GM21825 (cell line): ENCODE measurements at regions not wholly inside any gene's neighbourhood (a gene's known extent, or its start where the extent isn't known, plus 50 kb on each side); places are given as distances from the start of the nearest gene placed in this dataset.
"Not testable (repeated sequence)": the region's sequence is repeated elsewhere in the genome, so short reads cannot be mapped to it uniquely, and the experiment has no call there.

Experiments used
- ATAC-seq: cut with Tn5 transposase; IDR thresholded peaks from one replicate; pipeline ENCODE4 v1.9.1; 2021; ENCODE audit warnings: mild to moderate bottlenecking, moderate library complexity; ENCODE audit not compliant: unreplicated experiment

GRCh38 chr10:31179091-31179680 lies 139.8 kb upstream of the ZEB1 start:
- ATAC-seq = no peak

DNA sequence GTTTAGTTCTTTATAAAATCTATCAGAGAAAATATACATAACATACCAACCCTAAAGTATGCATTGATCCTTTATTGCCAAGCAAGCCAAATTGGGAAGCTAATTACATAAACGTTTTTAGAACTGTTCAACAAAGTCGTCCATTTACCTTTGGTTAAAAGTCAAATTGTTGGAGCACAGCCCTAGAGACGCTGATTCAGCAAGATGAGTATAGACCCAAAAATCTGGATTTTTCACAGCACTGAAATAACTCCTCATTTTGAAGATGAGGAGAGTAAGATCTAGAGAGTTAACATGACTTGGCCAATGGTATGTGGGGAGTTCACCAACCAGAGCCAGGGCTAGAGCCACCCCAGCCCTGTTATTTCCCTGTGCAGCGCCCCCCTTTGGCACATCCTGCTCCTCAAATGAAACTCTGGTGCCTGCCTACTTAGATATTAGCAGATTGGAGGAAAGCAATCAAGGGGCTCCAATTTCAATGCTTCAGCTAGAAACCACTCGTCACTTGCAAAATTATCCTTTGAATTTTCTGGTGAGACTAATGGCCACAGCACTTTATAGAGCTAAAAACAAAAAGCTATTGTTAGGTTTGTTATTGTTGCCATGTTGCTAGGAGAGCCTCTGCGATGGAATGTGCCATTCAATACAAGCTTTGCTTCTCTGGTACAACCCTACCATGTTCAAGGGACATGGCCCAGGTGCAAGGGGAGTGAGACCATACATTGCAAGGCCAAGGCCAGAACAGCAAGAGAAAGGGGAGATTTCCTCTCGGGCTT lies 132.6 kb upstream of the ZEB1 start:
- no peak for ATAC-seq

GRCh38 chr10:31187182-31187581 lies 131.8 kb upstream of the ZEB1 start:
- ATAC-seq = no peak

GRCh38 chr10:31187607-31188210 lies 131.3 kb upstream of the ZEB1 start:
- no peak for ATAC-seq

- ATAC-seq = no peak
Observed at GRCh38 chr10:31188792-31189406, 130.1 kb upstream of the ZEB1 start.

GRCh38 chr10:31190488-31190887 lies 128.5 kb upstream of the ZEB1 start:
- ATAC-seq = no peak

GRCh38 chr10:31192475-31192874 lies 126.5 kb upstream of the ZEB1 start:
- no peak for ATAC-seq

GRCh38 chr10:31194986-31195385 lies 124.0 kb upstream of the ZEB1 start:
- no peak for ATAC-seq

GRCh38 chr10:31197886-31198285 lies 121.1 kb upstream of the ZEB1 start:
- ATAC-seq = no peak

DNA sequence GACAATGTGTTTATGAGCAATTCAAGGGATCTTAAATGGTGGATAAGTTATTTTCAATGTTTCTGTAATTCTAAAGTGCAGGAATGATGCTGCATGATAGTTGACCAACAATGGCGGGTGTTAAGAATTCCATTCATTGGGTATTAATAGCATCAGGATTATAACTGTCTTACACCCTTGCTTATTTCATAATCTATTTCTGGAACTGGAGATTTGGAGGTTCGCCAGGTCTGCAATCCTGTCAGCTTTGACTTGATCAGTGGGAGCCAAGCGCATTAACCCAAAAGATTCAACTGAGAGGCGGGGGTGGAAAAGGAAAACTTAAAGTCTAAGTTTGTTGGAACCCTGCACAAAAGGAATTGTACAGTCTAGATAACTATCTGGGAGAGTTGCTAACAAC lies 114.9 kb upstream of the ZEB1 start:
- no peak for ATAC-seq

- ATAC-seq = no peak
Observed at GRCh38 chr10:31207636-31208035, 111.4 kb upstream of the ZEB1 start.

DNA sequence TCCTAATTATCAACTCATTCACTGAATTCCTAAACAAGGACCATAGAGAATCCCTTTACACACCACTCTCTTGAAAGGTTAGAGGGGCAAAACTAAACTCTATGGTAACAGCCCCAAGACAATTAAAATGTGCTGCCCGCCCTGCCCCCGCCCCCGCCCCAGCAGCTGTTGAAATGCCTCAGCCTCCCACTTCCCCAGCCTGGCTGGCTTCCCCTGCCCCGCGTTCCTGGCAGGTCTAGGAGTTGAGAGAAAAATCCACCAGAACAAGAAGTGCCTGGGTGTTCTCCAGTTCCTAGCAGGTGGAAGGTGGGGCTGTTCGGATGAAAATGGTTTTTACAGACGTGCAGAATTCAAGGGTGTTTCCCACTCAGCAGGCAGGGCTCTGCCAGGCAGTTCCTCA lies 109.5 kb upstream of the ZEB1 start:
- no peak for ATAC-seq

DNA sequence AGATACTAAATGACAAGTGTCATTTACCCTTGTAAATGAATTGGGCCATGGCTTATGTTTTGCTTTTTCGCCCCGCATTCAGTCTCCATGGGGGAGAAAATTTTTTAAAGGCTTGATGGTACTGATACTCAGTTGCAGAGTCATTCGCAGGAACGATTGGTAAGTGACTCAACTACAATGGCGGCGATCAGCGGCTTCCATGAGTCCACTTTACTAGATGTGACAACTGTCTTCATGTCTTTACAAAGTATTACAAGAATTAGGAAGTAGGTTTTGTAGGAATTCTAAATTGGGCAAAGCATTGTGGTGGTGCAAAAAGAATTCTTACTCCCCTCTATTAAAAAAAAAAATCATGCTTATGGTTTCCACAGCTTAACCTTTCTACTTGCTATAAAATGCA lies 108.8 kb upstream of the ZEB1 start:
- no peak for ATAC-seq

GRCh38 chr10:31213959-31214358 lies 105.1 kb upstream of the ZEB1 start:
- no peak for ATAC-seq

DNA sequence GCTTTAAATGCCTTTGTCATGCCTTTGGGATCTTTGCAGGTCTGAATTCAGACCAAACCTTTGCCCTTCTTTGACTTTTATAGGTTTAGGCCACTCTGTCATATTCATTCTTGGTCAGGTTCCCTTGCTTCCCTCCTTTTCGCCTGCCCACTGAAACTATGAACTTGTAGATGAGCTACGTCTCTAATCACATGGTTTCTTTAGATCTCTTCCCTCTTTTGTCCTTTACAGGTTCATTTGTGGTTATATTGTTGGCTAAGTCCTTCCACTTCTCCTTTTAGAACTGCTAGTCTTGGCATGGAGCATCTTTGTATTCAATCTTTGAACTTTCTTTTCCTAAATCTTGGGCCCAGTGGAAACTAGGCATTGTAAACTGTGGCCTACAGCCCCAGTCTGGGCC lies 104.0 kb upstream of the ZEB1 start:
- no peak for ATAC-seq

DNA sequence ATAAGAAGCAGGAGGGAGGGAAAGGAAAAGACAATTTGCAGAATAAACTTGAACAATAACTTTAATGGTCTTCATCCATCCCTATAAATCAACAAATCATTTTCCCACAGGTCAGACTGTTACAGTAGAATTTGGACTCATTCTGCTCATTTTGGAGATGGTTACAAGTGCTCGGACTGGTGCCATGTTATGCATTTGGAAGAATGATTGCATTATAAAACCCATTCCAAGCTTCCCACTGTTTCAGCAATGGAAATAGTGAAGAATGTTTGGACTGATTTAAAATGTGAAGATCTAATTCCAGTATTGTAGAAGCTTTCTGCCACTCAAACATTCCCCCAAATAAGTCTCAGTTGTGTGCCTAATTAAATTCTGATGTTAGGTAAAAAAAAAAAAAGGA lies 99.7 kb upstream of the ZEB1 start:
- no peak for ATAC-seq

- not testable (repeated sequence) for ATAC-seq
Observed at GRCh38 chr10:31228780-31229179, 90.2 kb upstream of the ZEB1 start.

GRCh38 chr10:31239961-31240360 lies 79.1 kb upstream of the ZEB1 start:
- ATAC-seq = no peak

DNA sequence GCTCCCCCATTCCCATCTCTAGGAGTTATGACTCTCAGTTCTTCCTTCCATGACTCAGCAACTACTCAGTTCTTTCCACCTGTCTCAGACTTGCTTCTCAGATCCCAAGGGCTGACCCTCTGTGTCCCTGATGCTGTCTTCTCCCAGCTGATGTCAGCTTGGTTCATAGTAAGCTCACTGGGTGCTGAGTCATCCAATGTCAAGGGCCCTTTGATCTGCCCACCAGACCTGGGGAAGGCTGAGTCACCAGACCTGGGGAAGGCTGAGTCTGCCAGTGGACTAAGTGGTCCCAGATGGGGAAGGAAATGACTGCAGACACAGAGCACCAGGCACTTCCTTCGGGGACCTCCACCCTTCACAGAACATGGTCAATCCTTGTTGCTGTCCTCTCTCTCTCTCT lies 76.1 kb upstream of the ZEB1 start:
- ATAC-seq = no peak

- ATAC-seq = not testable (repeated sequence)
Observed at GRCh38 chr10:31251118-31251517, 67.9 kb upstream of the ZEB1 start.

DNA sequence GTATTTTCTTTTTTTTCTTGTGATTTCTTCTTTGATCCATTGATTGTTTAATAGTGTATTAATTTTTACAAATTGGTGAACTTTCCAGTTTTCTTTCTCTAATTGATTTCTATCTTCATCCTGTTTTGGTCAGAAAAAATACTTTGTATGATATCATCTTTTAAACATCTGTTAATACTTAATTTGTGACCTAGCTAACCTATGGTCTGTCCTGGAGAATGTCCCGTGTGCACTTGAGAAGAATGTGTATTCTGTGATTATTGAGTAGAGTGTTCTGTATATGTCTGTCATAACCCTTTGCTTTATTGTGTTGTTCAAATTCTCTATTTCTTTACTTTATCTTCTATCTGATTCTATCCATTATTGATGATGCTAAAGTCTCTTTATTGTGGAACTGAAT lies 65.8 kb upstream of the ZEB1 start:
- no peak for ATAC-seq
